IgD-negative memory B cell (primary cell): ENCODE measurements at regions not wholly inside any gene's neighbourhood (a gene's known extent, or its start where the extent isn't known, plus 50 kb on each side); places are given as distances from the start of the nearest gene placed in this dataset.

ENCODE experiments used
- H3K27ac Mint-ChIP-seq, 3 donors: one replicate each; pipeline ENCODE4 v1.8.0; 2020 to 2022; ENCODE audit warnings: mild to moderate bottlenecking in 3 of 3, mixed read lengths in 3 of 3, moderate library complexity in 1 of 3
- H3K27me3 Mint-ChIP-seq: one replicate; pipeline ENCODE4 v1.8.0; 2021; ENCODE audit warnings: mixed read lengths
- H3K36me3 Mint-ChIP-seq: one replicate; pipeline ENCODE4 v1.8.0; 2020; ENCODE audit warnings: mild to moderate bottlenecking, mixed read lengths
- H3K4me1 Mint-ChIP-seq, 3 donors: one replicate each; pipeline ENCODE4 v1.8.0; 2020 to 2022; ENCODE audit warnings: mixed read lengths in 3 of 3, mild to moderate bottlenecking in 1 of 3
- H3K4me3 Mint-ChIP-seq, 4 donors: one replicate each; pipeline ENCODE4 v1.8.0; 2020 to 2022; ENCODE audit warnings: mild to moderate bottlenecking in 4 of 4, mixed read lengths in 4 of 4, moderate library complexity in 3 of 4
- H3K9me3 Mint-ChIP-seq, 3 donors: one replicate each; pipeline ENCODE4 v1.8.0; 2020 to 2021; ENCODE audit warnings: mixed read lengths in 3 of 3, mild to moderate bottlenecking in 1 of 3

DNA sequence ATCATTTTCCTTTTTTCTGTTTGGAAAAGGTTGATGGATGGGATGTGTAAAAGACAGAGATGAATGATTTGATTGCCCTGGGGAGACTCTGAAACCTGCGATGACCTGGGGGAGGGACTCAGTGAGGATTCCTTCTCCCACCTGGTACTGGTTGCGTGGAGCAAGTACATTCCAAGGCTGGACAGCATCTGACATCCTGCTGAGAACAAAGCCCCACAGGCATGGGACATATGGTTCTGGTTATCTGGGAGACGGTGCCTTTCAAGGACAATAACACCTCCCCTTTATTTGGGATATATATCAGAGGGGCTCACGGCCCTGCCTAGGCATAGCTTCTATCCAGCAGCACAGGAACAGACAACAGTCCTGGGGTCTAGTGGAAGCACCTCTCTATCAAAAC is 527.8 kb downstream of the METTL15 start:
- Mint-ChIP-seq H3K36me3 (no peaks in the 10 kb centered on the region), H3K4me3 (no peak overlapping the region), H3K4me1 (no peaks in the 10 kb centered on the region), H3K9me3 (peaks cover 0 to 2% (median 0%) of the 10 kb centered on the region in 3 donors), H3K27ac (no peak overlapping the region), H3K27me3 (no peaks in the 10 kb centered on the region)

DNA sequence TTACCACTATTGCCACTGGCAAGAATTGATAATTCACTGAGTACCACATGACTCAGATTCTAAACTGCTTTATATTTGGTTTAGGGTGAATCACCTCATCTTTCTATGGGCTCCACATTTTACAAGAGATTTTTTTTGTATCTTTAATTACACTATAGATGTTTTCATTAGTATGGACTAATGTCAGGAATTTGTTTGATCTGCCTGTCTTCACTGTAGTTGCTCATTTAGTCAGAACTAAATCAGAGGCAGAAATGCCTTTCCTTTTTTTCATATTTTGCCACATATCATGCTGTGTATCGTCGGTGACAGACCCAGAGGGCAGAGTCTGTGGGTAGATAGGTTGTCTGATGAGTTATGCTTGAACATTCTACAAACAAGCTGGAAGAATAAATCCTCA is 524.1 kb downstream of the METTL15 start:
- Mint-ChIP-seq H3K27ac (no peak overlapping the region), H3K4me3 (no peak overlapping the region), H3K36me3 (no peaks in the 10 kb centered on the region), H3K4me1 (no peaks in the 10 kb centered on the region), H3K9me3 (peaks cover 0 to 2% (median 0%) of the 10 kb centered on the region in 3 donors), H3K27me3 (no peaks in the 10 kb centered on the region)

DNA sequence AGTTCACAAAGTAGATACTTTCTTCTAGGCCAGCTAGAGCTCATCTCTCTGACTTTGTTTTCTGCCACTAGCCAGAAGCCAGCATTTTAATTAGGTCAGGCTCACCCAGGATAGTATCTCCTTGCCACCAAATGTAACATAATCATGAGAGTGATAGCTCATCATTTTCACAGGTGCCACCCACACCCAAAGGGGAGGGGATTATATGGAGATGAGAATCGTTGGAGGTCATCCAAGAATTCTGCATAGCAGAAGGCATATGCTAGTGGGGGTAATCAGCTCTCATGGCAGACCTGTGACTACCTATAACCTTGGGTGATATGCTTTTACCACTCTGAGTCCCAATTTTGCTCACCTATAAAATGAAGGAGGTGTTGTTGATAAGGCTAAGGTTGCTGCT is 523.0 kb downstream of the METTL15 start:
- H3K9me3 Mint-ChIP-seq: peaks cover 0 to 2% (median 0%) of the 10 kb centered on the region in 3 donors

DNA sequence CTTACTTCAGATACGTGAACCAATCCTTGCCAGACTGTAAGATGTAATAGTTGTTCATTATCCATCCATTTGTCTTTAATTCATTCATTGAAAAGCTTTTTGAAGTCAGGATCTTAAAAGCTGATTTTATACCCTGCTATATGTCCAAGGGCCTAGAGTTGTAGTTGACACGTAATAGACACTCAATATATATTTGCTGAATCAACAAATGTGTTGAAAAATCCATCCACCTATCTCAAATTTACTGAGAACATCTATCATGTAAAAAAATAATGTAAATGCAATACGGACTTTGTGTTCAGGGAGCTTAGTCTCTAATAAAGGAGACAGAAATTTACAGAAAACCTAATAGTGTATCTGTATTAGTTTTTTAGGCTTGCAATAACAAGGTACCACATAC is 521.0 kb downstream of the METTL15 start:
- H3K36me3 Mint-ChIP-seq: no peaks in the 10 kb centered on the region
- no peak overlapping the region for H3K4me3 Mint-ChIP-seq
- H3K27ac Mint-ChIP-seq: no peak overlapping the region
- no peaks in the 10 kb centered on the region for H3K27me3 Mint-ChIP-seq
- H3K4me1 Mint-ChIP-seq: no peaks in the 10 kb centered on the region
- peaks cover 0 to 2% (median 2%) of the 10 kb centered on the region in 3 donors for H3K9me3 Mint-ChIP-seq

More for the DNA sequence above, 523.0 kb downstream of the METTL15 start:
- H3K27ac Mint-ChIP-seq: no peak overlapping the region
- no peaks in the 10 kb centered on the region for H3K4me1 Mint-ChIP-seq
- no peak overlapping the region for H3K4me3 Mint-ChIP-seq
- H3K36me3 Mint-ChIP-seq: no peaks in the 10 kb centered on the region
- H3K27me3 Mint-ChIP-seq: no peaks in the 10 kb centered on the region

DNA sequence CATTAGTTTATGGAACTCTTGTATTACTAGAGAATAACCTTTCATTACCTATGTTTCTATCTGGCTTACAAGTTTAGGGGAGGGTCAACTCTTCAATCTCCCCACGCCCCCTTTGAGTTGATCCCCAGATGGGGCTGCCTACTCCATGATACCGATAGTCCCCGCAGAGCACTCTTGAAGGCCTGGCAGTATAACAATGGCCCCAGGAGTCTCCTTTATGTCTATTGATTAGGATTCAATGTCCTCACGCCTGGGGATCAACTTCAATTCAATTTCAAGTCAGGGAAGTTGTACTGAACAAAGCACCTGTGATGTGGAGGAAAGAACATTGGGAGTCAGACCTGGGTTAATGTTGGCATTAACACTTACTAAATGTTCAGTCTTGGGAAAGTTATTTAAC is 520.2 kb downstream of the METTL15 start:
- H3K9me3 Mint-ChIP-seq: peaks cover 0 to 2% (median 2%) of the 10 kb centered on the region in 3 donors
- H3K27me3 Mint-ChIP-seq: no peaks in the 10 kb centered on the region
- no peak overlapping the region for H3K27ac Mint-ChIP-seq
- H3K36me3 Mint-ChIP-seq: no peaks in the 10 kb centered on the region
- no peak overlapping the region for H3K4me3 Mint-ChIP-seq
- no peaks in the 10 kb centered on the region for H3K4me1 Mint-ChIP-seq

DNA sequence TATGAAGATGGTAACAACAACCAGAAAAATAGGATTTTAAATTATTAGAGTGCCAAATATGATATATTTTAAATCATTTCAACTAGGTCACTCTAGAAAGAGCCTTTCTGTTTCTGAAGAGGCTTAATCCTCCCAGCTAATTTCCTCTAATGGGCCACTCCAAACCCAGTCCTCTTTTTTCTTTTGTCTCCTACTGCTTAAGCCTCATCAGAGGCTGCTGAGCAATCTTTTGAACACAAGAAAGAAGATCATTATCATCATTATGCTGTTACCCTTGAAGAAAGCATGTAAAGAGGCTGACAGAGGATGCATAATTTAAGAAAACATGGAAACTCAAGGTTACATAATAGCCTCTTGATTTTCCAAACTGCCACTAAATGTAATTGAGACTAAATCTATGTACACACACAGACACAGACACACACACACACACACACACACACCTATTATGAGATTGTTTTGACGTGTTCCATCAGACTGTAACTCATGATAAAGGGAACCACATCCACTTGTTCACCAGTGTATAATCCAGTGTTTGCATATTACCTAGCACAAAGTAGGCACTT is 519.6 kb downstream of the METTL15 start:
- H3K27ac Mint-ChIP-seq: no peak overlapping the region
- no peak overlapping the region for H3K4me3 Mint-ChIP-seq
- no peaks in the 10 kb centered on the region for H3K27me3 Mint-ChIP-seq
- H3K4me1 Mint-ChIP-seq: no peaks in the 10 kb centered on the region
- peaks cover 0 to 5% (median 2%) of the 10 kb centered on the region in 3 donors for H3K9me3 Mint-ChIP-seq
- H3K36me3 Mint-ChIP-seq: no peaks in the 10 kb centered on the region

DNA sequence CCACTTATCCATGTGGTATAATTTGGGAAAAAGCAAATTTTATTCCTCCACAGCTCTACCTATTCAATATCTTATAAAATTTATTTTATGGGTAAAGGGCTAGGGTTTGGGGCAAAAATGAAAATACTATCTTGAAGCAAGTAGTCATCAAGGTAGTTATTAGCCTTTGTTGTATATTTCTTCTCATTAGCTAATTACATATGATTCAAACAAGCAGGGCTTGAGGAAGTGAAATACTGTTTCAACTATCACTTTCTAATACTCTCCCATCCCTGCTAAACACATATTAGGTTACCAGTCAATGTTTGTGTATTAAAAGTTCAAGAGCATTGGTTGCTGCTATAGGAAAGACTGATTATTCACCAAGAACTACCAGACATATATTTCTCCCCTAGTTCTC is 517.3 kb downstream of the METTL15 start:
- H3K27me3 Mint-ChIP-seq: no peaks in the 10 kb centered on the region
- H3K27ac Mint-ChIP-seq: no peak overlapping the region
- H3K4me1 Mint-ChIP-seq: no peaks in the 10 kb centered on the region
- peaks cover 0 to 4% (median 2%) of the 10 kb centered on the region in 3 donors for H3K9me3 Mint-ChIP-seq
- H3K36me3 Mint-ChIP-seq: no peaks in the 10 kb centered on the region
- H3K4me3 Mint-ChIP-seq: no peak overlapping the region

DNA sequence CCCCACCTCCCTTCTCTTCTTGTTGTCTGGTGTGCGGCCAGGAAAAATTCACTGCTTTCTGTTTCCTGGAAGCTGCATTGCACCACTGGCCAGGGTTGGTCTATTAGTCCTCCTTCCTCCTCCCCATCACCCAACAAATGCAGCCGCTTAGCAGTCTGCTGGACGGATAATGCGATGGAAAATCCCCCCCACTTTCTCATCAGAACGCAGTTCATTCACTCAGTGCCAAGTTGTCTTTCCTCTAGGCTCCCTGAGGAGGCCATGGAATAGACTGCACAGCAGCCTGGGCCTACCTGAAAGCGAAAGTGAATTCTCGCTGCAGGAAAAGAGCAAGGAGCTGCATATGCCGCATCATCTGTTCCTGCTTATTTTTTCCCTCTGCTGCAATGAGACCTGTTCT is 513.6 kb downstream of the METTL15 start:
- no peaks in the 10 kb centered on the region for H3K4me1 Mint-ChIP-seq
- H3K4me3 Mint-ChIP-seq: no peak overlapping the region

DNA sequence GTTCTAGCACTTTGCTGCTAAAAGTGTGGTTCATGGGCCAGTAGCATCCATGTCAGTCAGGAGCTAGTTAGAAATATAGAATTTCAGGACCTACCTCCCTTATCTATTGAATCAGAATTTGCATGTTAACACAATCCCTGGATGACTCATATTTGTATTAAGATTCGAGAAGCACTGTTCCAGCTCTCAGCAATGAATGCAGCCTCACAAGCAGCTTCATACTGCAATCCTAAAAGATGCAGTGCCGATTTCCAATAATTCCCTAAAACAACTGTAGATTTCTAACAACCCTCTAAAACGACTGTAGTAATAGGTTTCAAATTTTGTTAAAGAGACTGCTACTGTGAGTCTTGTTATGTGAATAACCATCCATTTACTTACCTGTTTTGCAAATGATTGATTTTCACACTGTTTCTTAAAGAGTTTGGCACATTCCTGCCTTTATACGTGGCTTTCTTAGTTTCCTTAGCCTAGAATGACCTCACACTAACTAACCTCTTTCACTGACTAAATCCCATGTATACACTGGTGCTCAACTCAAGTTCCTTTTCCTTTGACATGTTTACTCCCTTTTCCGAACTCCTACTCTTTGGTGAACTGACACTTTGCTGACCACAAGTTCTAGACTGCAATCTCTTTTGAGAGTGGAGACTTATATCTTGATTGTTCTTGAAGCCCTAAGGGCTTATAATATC is 511.8 kb downstream of the METTL15 start:
- H3K4me1 Mint-ChIP-seq: no peaks in the 10 kb centered on the region
- no peak overlapping the region for H3K4me3 Mint-ChIP-seq
- H3K36me3 Mint-ChIP-seq: no peaks in the 10 kb centered on the region
- no peaks in the 10 kb centered on the region for H3K27me3 Mint-ChIP-seq
- H3K9me3 Mint-ChIP-seq: peaks cover 0 to 5% (median 4%) of the 10 kb centered on the region in 3 donors
- H3K27ac Mint-ChIP-seq: no peak overlapping the region

More for the DNA sequence above, 513.6 kb downstream of the METTL15 start:
- Mint-ChIP-seq H3K36me3 (no peaks in the 10 kb centered on the region), H3K27me3 (no peaks in the 10 kb centered on the region), H3K27ac (no peak overlapping the region), H3K9me3 (peaks cover 0 to 4% (median 2%) of the 10 kb centered on the region in 3 donors)

DNA sequence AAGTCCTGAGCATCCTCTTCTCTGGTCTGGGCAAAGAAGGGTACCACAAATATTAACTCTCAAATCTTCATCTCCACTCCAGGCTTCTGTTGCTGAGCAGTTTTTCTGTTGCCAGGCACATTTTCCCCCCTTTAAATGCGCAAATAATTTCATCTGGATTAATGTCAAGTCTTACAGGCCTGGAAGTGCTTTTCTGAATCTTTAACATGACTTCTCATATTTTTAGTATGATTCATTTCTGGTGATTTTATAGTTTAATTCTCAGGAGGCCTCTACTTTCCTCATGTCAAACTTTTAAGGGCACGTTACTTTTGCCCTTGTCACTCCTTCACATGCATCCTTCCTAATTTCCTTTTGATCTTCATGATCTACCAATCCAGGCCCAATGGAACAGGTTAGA is 510.2 kb downstream of the METTL15 start:
- Mint-ChIP-seq H3K27ac (no peak overlapping the region), H3K27me3 (no peaks in the 10 kb centered on the region), H3K4me1 (no peaks in the 10 kb centered on the region), H3K4me3 (no peak overlapping the region), H3K36me3 (no peaks in the 10 kb centered on the region), H3K9me3 (peaks cover 0 to 5% (median 4%) of the 10 kb centered on the region in 3 donors)

DNA sequence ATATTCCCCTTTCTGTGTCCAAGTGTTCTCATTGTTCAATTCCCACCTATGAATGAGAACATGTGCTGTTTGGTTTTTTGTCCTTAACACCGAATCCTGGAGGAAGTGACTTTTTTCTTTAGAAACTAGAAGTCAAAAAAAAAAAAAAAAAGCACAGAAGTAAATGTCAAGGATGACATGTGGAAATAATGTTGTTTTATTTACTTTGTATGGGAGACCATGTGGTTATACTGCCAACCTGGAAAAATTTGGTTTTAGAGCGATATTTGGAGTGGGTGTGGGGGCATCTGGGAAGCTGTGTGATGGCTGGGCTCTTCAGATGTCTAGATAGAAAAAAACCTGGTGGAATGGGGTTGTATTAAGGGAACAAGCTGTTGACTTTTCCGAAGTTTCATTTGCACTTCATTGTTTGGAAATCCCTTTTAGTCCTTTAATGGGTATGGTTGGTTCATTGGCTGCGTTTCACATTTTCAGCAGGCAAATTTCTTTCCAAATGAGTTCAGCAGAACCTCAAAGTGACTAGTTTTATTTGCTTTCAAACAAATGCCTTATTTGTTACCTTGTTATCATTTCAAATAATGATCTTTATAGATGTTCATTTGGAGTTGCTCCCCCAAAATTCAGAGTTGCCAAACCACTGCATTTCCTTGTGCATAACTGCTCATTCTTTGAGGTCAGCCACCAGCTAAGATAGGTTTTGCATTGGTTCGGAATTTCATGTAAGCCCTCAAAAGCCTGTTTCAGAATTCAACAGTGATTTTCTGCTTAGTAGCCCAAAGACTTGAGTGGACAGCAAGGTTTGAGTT is 508.2 kb downstream of the METTL15 start:
- Mint-ChIP-seq H3K4me1 (no peaks in the 10 kb centered on the region), H3K4me3 (no peak overlapping the region), H3K36me3 (no peaks in the 10 kb centered on the region), H3K9me3 (peaks cover 0 to 5% (median 0%) of the 10 kb centered on the region in 3 donors), H3K27me3 (no peaks in the 10 kb centered on the region), H3K27ac (no peak overlapping the region)

DNA sequence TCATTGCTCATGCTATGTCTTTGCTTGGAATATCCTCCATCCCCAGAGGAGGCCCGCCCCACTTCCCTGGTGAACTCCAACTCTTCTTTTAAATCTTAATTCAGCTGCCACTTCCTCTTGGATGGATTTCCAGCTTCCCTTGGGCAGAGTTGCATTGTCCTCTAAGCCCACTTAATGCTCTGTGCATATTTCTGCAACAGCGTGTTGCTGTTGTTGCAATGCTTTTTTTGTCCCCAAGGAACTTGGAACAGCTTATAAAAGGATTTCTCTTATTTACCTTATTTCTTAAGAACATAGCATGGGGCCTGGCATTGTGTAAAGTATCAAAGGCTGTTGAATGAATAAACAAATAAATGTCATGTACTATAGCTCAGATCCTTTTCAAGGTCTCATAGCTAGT is 507.4 kb downstream of the METTL15 start:
- Mint-ChIP-seq H3K9me3 (peaks cover 0 to 5% (median 0%) of the 10 kb centered on the region in 3 donors), H3K4me1 (no peaks in the 10 kb centered on the region), H3K27me3 (no peaks in the 10 kb centered on the region), H3K27ac (no peak overlapping the region), H3K4me3 (no peak overlapping the region), H3K36me3 (no peaks in the 10 kb centered on the region)

DNA sequence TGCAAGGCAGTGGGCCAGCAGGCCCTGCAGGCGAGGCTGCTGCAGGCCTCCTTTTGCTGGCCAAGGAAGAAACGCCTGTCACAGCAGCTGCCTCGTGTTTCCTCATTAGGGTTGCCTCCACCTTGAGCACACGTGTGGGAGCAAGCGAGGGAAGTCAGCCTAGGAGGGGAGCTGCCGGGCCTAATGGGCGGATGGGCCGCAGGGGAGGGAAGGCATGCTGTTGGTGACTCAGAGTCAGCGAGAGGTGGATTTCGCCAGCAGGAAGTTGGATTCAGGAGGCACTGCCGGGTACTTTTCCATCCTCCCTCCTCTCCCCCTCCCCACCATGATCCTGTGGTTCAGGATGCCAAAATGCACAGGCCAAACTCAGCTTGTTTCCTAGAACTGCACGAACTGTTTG is 498.7 kb downstream of the METTL15 start:
- peaks cover 3% of the 10 kb centered on the region for H3K27me3 Mint-ChIP-seq
- H3K27ac Mint-ChIP-seq: no peak overlapping the region
- peaks cover 0 to 9% (median 0%) of the 10 kb centered on the region in 3 donors for H3K9me3 Mint-ChIP-seq
- no peaks in the 10 kb centered on the region for H3K36me3 Mint-ChIP-seq
- peaks cover 0 to 2% (median 0%) of the 10 kb centered on the region in 3 donors for H3K4me1 Mint-ChIP-seq
- H3K4me3 Mint-ChIP-seq: no peak overlapping the region

DNA sequence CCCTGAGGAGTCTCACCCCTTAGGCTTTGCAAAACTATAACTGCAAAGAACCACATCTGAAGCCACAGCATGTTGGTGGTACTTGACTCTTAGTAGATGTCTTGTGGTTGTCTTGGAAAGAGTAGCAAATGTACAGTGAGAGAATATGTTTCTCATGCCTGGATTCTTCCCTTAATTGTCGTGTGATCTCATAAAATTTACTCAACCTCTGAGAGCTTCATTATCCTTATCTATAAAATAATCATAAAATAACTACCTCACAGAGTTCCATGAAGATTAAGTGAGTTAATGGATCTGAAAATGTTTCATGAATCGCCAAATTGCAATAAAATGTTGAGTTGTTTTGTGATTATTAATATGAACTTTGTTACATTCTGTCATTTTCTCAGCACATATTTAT is 491.5 kb downstream of the METTL15 start:
- no peaks in the 10 kb centered on the region for H3K36me3 Mint-ChIP-seq
- H3K4me3 Mint-ChIP-seq: no peak overlapping the region
- no peaks in the 10 kb centered on the region for H3K27me3 Mint-ChIP-seq
- no peaks in the 10 kb centered on the region for H3K4me1 Mint-ChIP-seq
- no peak overlapping the region for H3K27ac Mint-ChIP-seq
- peaks cover 0 to 7% (median 0%) of the 10 kb centered on the region in 3 donors for H3K9me3 Mint-ChIP-seq

DNA sequence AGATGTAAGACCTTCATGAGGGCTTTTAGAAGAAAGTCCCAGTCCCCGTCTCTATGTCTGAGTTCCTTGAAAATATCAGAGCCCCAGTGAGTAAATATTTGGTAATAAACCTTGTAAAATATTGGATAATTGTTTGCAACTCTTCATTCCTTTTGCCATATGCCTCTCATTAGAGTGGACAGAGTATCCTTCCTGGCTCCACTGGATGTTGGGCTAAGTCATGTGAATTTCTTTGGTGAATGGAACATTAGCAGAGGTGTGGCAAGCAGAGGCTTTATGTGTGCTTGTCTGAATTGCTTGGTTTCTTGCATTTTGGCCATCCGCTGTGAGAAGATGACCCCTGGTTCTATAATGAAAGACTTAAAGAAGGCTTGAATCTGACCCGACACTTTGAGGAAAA is 490.3 kb downstream of the METTL15 start:
- Mint-ChIP-seq H3K9me3 (peaks cover 0 to 6% (median 0%) of the 10 kb centered on the region in 3 donors), H3K36me3 (no peaks in the 10 kb centered on the region), H3K4me3 (no peak overlapping the region), H3K27me3 (no peaks in the 10 kb centered on the region), H3K27ac (no peak overlapping the region), H3K4me1 (no peaks in the 10 kb centered on the region)
